AG04450 (cell line): ENCODE measurements at regions not wholly inside any gene's neighbourhood (a gene's known extent, or its start where the extent isn't known, plus 50 kb on each side); places are given as distances from the start of the nearest gene placed in this dataset.

Experiments used
- CTCF ChIA-PET: fragments of 300-600, 350-600 bp; formaldehyde crosslinking; extraction: SDS; loops from one replicate; lab custom pipeline; 2022; ENCODE audit warnings: antibody characterized with exemption, inconsistent platforms; lab: Charles Lee
- POLR2A ChIA-PET: fragments of 350-600 bp; formaldehyde crosslinking; extraction: SDS; loops from one replicate; lab custom pipeline; 2021; ENCODE audit warnings: antibody characterized with exemption, inconsistent platforms; lab: Yijun Ruan, JAX
- DNase-seq: peaks from one replicate; pipeline ENCODE4 v3.0.0-alpha.2; 2011; ENCODE audit warnings: low read depth, low spot score
- H3K27ac ChIP-seq: one replicate; pipeline ENCODE4 v1.5.1; 2012; ENCODE audit warnings: low read depth, low read length, control low read depth
- H3K27me3 ChIP-seq: one replicate; pipeline ENCODE4 v1.6.0; 2012; ENCODE audit warnings: low read length; ENCODE audit not compliant: control insufficient read depth, insufficient read depth
- H3K4me3 ChIP-seq: 2 replicates; pipeline ENCODE4 v1.5.1; 2011; ENCODE audit warnings: mild to moderate bottlenecking, low read depth, low read length, control low read depth
- H3K9me3 ChIP-seq: 2 replicates; pipeline ENCODE4 v1.5.1; 2012; ENCODE audit warnings: low read length; ENCODE audit not compliant: control insufficient read depth, insufficient read depth
- CTCF ChIP-seq: IDR thresholded peaks from 2 replicates; pipeline ENCODE4 v1.5.1; 2011; ENCODE audit warnings: low read depth, low read length, control low read depth, inconsistent platforms

GRCh38 chr15:95359966-95360365 lies 970.5 kb upstream of the NR2F2 start:
- DNase-seq: no peak
- Histone ChIP-seq H3K9me3 (peaks cover 4% of the 10 kb centered on the region; the same call in 1 of the 2 replicates), H3K4me3 (no peak overlapping the region), H3K27me3 (no peaks in the 10 kb centered on the region), H3K27ac (no peak overlapping the region)
- TF ChIP-seq CTCF: no peak
- ChIA-PET CTCF (no interaction called here), POLR2A (no interaction called here)

- H3K27me3 ChIP-seq: no peaks in the 10 kb centered on the region
- ChIA-PET POLR2A (no interaction called here), CTCF (no interaction called here)
- H3K9me3 ChIP-seq: peaks cover 4% of the 10 kb centered on the region; the same call in 1 of the 2 replicates
- DNase-seq: no peak
- H3K4me3 ChIP-seq: no peak overlapping the region
- H3K27ac ChIP-seq: no peak overlapping the region
- TF ChIP-seq CTCF: no peak
Measured at GRCh38 chr15:95362306-95362705, 968.2 kb upstream of the NR2F2 start.

GRCh38 chr15:95363646-95364045 lies 966.9 kb upstream of the NR2F2 start:
- no peak overlapping the region for H3K4me3 ChIP-seq
- TF ChIP-seq CTCF: no peak
- DNase-seq: no peak
- ChIA-PET CTCF (interaction anchor here (0.7 kb wide), 1 partner anchor 991 kb away, joined by 3 read pairs; no protein-coding TSS in a partner anchor), POLR2A (interaction anchor here (0.6 to 0.7 kb wide), 3 partner anchors 11 to 741 kb away, joined by 4 to 7 read pairs (median 4); no protein-coding TSS in a partner anchor)
- H3K27ac ChIP-seq: no peak overlapping the region
- no peaks in the 10 kb centered on the region for H3K27me3 ChIP-seq
- peaks cover 4% of the 10 kb centered on the region; the same call in 1 of the 2 replicates for H3K9me3 ChIP-seq

- peak overlapping the region; percentile 62 for H3K27ac ChIP-seq
- H3K27me3 ChIP-seq: no peaks in the 10 kb centered on the region
- peak; percentile 58 for DNase-seq
- no peak overlapping the region for H3K4me3 ChIP-seq
- POLR2A ChIA-PET: interaction anchor here (0.6 kb wide), 1 partner anchor 129 kb away, joined by 4 read pairs; no protein-coding TSS in a partner anchor
- TF ChIP-seq CTCF: no peak
- CTCF ChIA-PET: no interaction called here
- H3K9me3 ChIP-seq: peaks cover 4% of the 10 kb centered on the region; the same call in 1 of the 2 replicates
Measured at GRCh38 chr15:95365511-95366107, 964.9 kb upstream of the NR2F2 start.

- Histone ChIP-seq H3K27me3 (no peaks in the 10 kb centered on the region), H3K9me3 (no peaks in the 10 kb centered on the region), H3K4me3 (no peak overlapping the region), H3K27ac (no peak overlapping the region)
- no peak for DNase-seq
- CTCF ChIA-PET: no interaction called here
- POLR2A ChIA-PET: no interaction called here
- TF ChIP-seq CTCF: no peak
Measured at GRCh38 chr15:95368191-95368590, 962.3 kb upstream of the NR2F2 start.
